MCF 10A (cell line): ENCODE measurements at regions not wholly inside any gene's neighbourhood (a gene's known extent, or its start where the extent isn't known, plus 50 kb on each side); places are given as distances from the start of the nearest gene placed in this dataset.

Experiments
- BruUV-seq: library from RNA; stranded (reverse); fragments of 400-500 nt; replicated peaks from 2 replicates; lab custom pipeline; 2021; lab: Mats Ljungman, UMichigan
- CTCF ChIA-PET: fragments of 300-600 bp; sonication (Branson Sonifier 250); formaldehyde crosslinking; extraction: SDS; loops from one replicate; lab custom pipeline; 2021; ENCODE audit warnings: antibody characterized with exemption, inconsistent platforms; lab: Yijun Ruan, JAX
- POLR2A ChIA-PET: fragments of 300-600, 350-650 bp; sonication (Branson Sonifier 250); formaldehyde crosslinking; extraction: SDS; loops from one replicate; lab custom pipeline; 2020; ENCODE audit warnings: antibody characterized with exemption, inconsistent platforms; lab: Yijun Ruan, JAX
- DNase-seq: peaks from one replicate; pipeline ENCODE4 v3.0.0-alpha.2; 2018; ENCODE audit not compliant: unreplicated experiment
- H3K27ac Mint-ChIP-seq: one replicate; pipeline ENCODE4 v1.8.0; 2022; ENCODE audit warnings: mild to moderate bottlenecking, low read depth, mixed read lengths; ENCODE audit not compliant: unreplicated experiment
- H3K27me3 Mint-ChIP-seq: one replicate; pipeline ENCODE4 v1.8.0; 2022; ENCODE audit warnings: mixed read lengths; ENCODE audit not compliant: insufficient read depth, unreplicated experiment
- H3K36me3 Mint-ChIP-seq: one replicate; pipeline ENCODE4 v1.8.0; 2022; ENCODE audit warnings: mild to moderate bottlenecking, moderate library complexity, mixed read lengths; ENCODE audit not compliant: insufficient read depth, unreplicated experiment
- H3K4me1 Mint-ChIP-seq: one replicate; pipeline ENCODE4 v1.8.0; 2022; ENCODE audit warnings: mixed read lengths; ENCODE audit not compliant: insufficient read depth, unreplicated experiment
- H3K4me3 Mint-ChIP-seq: one replicate; pipeline ENCODE4 v1.8.0; 2022; ENCODE audit warnings: mild to moderate bottlenecking, moderate library complexity, mixed read lengths; ENCODE audit not compliant: unreplicated experiment
- H3K9me3 Mint-ChIP-seq: one replicate; pipeline ENCODE4 v1.8.0; 2022; ENCODE audit warnings: mixed read lengths; ENCODE audit not compliant: unreplicated experiment
- CTCF ChIP-seq: fragments of 200-600 bp; IDR thresholded peaks from one replicate; pipeline ENCODE4 v1.8.0; 2022; ENCODE audit warnings: antibody characterized with exemption, mild to moderate bottlenecking; ENCODE audit not compliant: unreplicated experiment
- intact Hi-C: fragments of 100-400 bp; cut with micrococcal nuclease; formaldehyde crosslinking; loops from 2 replicates; pipeline ENCODE4 v1.14.1; 2022

DNA sequence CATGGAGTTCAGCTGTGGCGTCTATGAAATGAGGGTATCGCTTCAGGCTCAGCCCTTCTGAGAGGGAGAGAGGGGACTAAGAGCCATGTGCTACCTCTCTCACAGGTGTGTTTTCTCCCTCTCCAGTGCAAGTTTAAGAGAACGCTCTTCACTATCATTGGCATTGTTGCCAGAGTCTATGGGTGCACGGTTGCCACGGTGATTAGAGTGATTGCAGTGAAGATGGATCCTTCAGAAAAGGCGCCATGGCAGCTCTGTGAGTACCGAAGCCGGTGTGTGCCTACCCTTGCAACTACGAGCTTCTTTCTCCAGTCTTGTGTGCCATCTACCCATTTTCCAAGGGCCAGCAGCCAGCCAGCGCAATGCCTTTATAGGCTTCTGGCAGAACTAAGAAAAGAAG, 290.5 kb downstream of the OMA1 start:
- POLR2A ChIA-PET: interaction anchor here (1.0 kb wide), 1 partner anchor 13 kb away, joined by 3 read pairs; no protein-coding TSS in a partner anchor
- no TSS peak for BruUV-seq
- intact Hi-C loops: no loop called here
- DNase-seq: no peak
- Mint-ChIP-seq H3K9me3 (no peaks in the 10 kb centered on the region), H3K4me1 (no peaks in the 10 kb centered on the region), H3K4me3 (no peak overlapping the region), H3K36me3 (no peaks in the 10 kb centered on the region), H3K27ac (no peak overlapping the region), H3K27me3 (peaks cover 10% of the 10 kb centered on the region)
- CTCF ChIA-PET: interaction anchor here (0.6 kb wide), 1 partner anchor 210 kb away, joined by 4 read pairs; no protein-coding TSS in a partner anchor
- TF ChIP-seq CTCF: no peak

- intact Hi-C loops: no loop called here
- CTCF ChIA-PET: interaction anchor here (0.6 kb wide), 1 partner anchor 209 kb away, joined by 4 read pairs; no protein-coding TSS in a partner anchor
- no peaks in the 10 kb centered on the region for H3K36me3 Mint-ChIP-seq
- H3K4me1 Mint-ChIP-seq: no peaks in the 10 kb centered on the region
- POLR2A ChIA-PET: no interaction called here
- DNase-seq: no peak
- BruUV-seq: no TSS peak
- TF ChIP-seq CTCF: no peak
- no peak overlapping the region for H3K27ac Mint-ChIP-seq
- H3K4me3 Mint-ChIP-seq: no peak overlapping the region
- no peaks in the 10 kb centered on the region for H3K9me3 Mint-ChIP-seq
- peaks cover 15% of the 10 kb centered on the region for H3K27me3 Mint-ChIP-seq
Observed at GRCh38 chr1:58255192-58255591, 291.3 kb downstream of the OMA1 start.

GRCh38 chr1:58251430-58252073, 295.0 kb downstream of the OMA1 start:
- DNase-seq: peak; percentile 27
- ChIA-PET CTCF (no interaction called here), POLR2A (no interaction called here)
- TF ChIP-seq CTCF: peak; percentile 11
- BruUV-seq: no TSS peak
- H3K27me3 Mint-ChIP-seq: peaks cover 43% of the 10 kb centered on the region
- no peak overlapping the region for H3K4me3 Mint-ChIP-seq
- H3K9me3 Mint-ChIP-seq: no peaks in the 10 kb centered on the region
- no peaks in the 10 kb centered on the region for H3K36me3 Mint-ChIP-seq
- H3K4me1 Mint-ChIP-seq: no peaks in the 10 kb centered on the region
- intact Hi-C loops: no loop called here
- no peak overlapping the region for H3K27ac Mint-ChIP-seq

DNA sequence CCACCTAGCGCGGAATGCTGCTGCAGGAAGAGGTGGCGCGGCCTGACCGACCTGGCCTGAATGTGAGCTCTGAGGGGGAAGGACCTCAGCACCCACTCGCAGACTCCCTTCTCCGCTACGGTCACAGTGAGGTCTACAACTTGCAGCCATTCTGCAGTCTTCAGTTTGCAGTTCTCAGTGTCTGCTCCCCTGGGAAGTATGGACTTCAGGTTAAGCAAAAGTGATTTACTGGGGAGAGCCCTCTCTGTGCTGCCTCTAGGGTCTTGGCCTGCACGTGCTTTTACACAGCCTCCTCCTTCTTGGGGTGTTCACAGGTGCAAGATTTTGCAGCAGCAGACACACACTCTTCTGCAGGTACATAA, 296.0 kb downstream of the OMA1 start:
- H3K27ac Mint-ChIP-seq: no peak overlapping the region
- peaks cover 50% of the 10 kb centered on the region for H3K27me3 Mint-ChIP-seq
- POLR2A ChIA-PET: no interaction called here
- TF ChIP-seq CTCF: no peak
- DNase-seq: no peak
- no peak overlapping the region for H3K4me3 Mint-ChIP-seq
- no peaks in the 10 kb centered on the region for H3K9me3 Mint-ChIP-seq
- intact Hi-C loops: no loop called here
- CTCF ChIA-PET: interaction anchor here (1.2 kb wide), 1 partner anchor 43 kb away, joined by 3 read pairs; no protein-coding TSS in a partner anchor
- H3K4me1 Mint-ChIP-seq: no peaks in the 10 kb centered on the region
- no TSS peak for BruUV-seq
- no peaks in the 10 kb centered on the region for H3K36me3 Mint-ChIP-seq
